ENCODE measurements at regions not wholly inside any gene's neighbourhood (a gene's known extent, or its start where the extent isn't known, plus 50 kb on each side); places are given as distances from the start of the nearest gene placed in this dataset.

DNA sequence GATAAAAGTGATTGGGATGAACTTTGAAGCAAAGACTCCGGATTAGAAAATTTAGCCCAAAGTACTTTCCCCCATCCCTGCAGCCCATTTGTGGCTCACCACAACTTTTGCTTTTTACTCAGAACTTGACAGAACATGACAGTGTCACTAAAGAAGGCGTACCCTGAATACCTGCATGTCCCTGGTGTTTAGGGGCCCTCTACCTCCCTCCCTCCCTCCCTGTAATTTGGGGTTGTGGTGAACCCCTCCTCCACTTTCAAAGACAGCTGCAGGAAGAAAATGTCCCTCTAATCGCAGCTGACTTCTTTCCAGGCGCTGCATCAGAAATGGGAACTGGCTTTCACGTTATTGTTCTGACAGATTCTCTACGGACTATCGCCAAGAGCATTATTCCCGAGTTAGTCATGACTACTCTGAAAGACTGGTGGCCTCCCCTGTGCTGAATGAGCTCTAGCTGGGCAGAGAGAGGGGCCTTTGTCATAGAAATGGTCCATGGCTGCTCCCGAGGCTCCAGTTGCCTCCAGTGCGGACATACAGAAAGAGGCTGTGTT lies 93.2 kb upstream of the ARHGEF3 start:
- no peak overlapping the region for H3K27ac ChIP-seq (ENCODE audit: low read length)
- H3K4me1 ChIP-seq (ENCODE audit: control insufficient read depth, insufficient read depth, low read length), result peaks cover 1% of the 10 kb centered on the region
- intact Hi-C loops (cut with DNase I), result no loop called here
- 55% methylated on average over 10 of the region's 10 CpGs for WGBS
- no peaks in the 10 kb centered on the region for H3K27me3 ChIP-seq (ENCODE audit: control insufficient read depth, insufficient read depth)
- H3K4me3 ChIP-seq (ENCODE audit: low read length), result no peak overlapping the region
- ATAC-seq (peak; percentile 64 to 82), DNase-seq (no peak)
- H3K9me3 ChIP-seq (ENCODE audit: control insufficient read depth, low read length), result no peaks in the 10 kb centered on the region

DNA sequence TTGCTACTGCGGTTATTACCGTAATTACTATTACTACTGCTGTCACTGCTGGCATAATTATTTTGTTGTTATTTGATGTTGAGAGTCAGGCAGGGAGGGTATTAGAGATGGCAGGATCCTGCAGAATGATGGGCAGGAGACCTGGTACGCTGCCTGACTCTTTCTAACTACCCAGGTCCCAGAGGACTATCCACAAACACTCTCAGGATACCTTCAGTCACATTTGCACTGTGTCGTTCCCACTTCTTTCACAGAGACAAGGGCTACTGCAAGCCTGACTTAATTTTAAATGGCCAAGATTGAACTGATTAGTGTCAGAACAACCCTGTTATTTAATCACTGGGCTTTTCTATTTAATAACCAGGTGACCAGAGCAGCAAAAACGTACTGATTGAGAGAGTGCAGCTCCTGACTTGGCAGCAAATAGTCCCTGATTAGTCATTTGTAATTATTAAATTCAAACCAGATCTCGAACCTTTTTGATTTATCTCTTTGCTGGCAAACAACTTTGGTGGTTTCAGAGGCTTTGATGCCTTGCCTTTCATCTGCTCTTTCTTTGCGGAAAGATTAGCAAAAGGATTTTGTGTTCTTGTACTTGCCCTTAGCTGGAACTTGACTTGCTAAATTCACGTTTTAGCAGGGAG lies 88.8 kb upstream of the ARHGEF3 start:
- ATAC-seq, result no peak
- no peak overlapping the region for H3K27ac ChIP-seq (ENCODE audit: low read length)
- WGBS, result 69% methylated on average over 8 of the region's 8 CpGs
- H3K27me3 ChIP-seq (ENCODE audit: control insufficient read depth, insufficient read depth), result no peaks in the 10 kb centered on the region
- peaks cover 11% of the 10 kb centered on the region for H3K4me1 ChIP-seq (ENCODE audit: control insufficient read depth, insufficient read depth, low read length)
- H3K9me3 ChIP-seq (ENCODE audit: control insufficient read depth, low read length), result no peaks in the 10 kb centered on the region
- no peak for DNase-seq
- H3K4me3 ChIP-seq (ENCODE audit: low read length), result no peak overlapping the region
- intact Hi-C loops (cut with DNase I), result no loop called here

DNA sequence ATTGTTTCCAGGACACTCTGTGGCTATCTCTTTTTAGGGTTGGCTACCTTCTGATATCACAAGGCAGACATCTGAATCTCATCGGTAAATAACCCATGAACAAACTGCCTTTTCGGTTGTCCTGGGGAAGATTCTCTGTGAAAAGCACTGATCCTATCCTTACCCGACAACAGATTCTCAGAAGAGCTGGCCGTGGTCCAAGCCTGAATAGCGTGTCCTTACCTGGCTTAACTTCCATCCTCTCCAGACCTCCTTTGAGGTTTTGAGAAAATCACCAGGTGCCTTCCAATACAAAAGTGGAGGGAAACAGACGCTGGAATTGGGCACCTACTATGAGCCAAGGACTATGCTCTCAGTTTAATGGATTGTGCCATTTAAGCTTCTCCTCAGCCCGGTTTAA lies 87.4 kb upstream of the ARHGEF3 start:
- Histone ChIP-seq H3K4me3 (ENCODE audit: low read length) (no peak overlapping the region), H3K27ac (ENCODE audit: low read length) (no peak overlapping the region), H3K4me1 (ENCODE audit: control insufficient read depth, insufficient read depth, low read length) (peaks cover 11% of the 10 kb centered on the region), H3K27me3 (ENCODE audit: control insufficient read depth, insufficient read depth) (no peaks in the 10 kb centered on the region), H3K9me3 (ENCODE audit: control insufficient read depth, low read length) (no peaks in the 10 kb centered on the region)
- WGBS, result 80% methylated on average over 7 of the region's 7 CpGs
- intact Hi-C loops (cut with DNase I), result no loop called here
- ATAC-seq (no peak), DNase-seq (no peak)

DNA sequence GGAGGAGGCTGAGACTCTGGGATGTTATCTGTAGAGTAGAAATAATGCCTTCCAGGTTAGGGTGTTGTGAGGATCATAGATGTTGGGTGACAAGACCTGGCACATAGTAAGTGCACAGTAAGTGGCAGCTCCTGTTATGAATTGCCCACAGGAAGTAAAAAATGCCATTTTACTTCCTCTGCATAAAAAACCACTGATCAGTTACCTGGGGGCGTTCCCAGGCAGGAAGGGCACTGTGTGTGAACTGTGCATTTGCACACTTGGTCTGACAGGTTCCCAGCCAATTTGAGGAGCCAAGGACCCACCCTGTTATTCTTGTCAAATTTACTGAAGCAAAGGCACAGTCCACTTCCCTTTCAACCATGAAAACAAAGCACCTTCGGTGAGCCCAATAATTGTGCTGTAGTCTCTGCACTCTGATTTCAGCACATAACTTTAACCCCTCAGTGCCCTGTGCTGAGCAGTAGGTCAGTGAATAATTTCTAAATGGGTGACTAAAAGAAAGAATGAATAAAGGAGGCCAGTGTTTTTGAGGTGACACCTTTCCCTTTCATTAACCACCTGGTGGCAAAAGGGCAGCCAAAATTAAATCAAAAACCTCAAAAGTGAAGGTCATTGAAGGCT lies 85.8 kb upstream of the ARHGEF3 start:
- Histone ChIP-seq H3K9me3 (ENCODE audit: control insufficient read depth, low read length) (no peaks in the 10 kb centered on the region), H3K27me3 (ENCODE audit: control insufficient read depth, insufficient read depth) (no peaks in the 10 kb centered on the region), H3K4me1 (ENCODE audit: control insufficient read depth, insufficient read depth, low read length) (peaks cover 10% of the 10 kb centered on the region), H3K4me3 (ENCODE audit: low read length) (no peak overlapping the region), H3K27ac (ENCODE audit: low read length) (no peak overlapping the region)
- WGBS, result 46% methylated on average over 2 of the region's 2 CpGs
- DNase-seq (no peak), ATAC-seq (peak; percentile 36 to 60)
- intact Hi-C loops (cut with DNase I), result no loop called here

DNA sequence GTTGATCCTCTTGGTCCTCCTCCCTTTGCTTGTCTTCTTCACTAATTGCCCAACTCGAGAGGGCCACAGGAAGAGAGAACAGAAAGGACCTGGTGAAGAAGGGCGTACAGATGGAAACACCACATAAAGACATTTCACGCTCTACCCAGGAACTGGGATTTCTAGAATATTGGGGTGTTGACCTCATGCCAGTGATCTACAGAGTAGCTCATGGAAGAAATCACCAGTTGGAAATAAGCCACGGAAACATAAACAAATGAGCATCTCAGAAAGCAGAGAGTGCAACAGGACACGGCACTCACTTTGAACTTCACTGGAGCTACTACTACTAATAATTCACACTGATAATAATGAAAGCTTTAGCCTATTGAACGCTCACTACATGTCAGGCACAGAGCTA lies 84.6 kb upstream of the ARHGEF3 start:
- no peak for ATAC-seq
- DNase-seq, result no peak
- H3K27ac ChIP-seq (ENCODE audit: low read length), result no peak overlapping the region
- no peak overlapping the region for H3K4me3 ChIP-seq (ENCODE audit: low read length)
- intact Hi-C loops (cut with DNase I), result no loop called here
- 68% methylated on average over 6 of the region's 6 CpGs for WGBS
- no peaks in the 10 kb centered on the region for H3K9me3 ChIP-seq (ENCODE audit: control insufficient read depth, low read length)
- no peaks in the 10 kb centered on the region for H3K27me3 ChIP-seq (ENCODE audit: control insufficient read depth, insufficient read depth)
- H3K4me1 ChIP-seq (ENCODE audit: control insufficient read depth, insufficient read depth, low read length), result peaks cover 10% of the 10 kb centered on the region

DNA sequence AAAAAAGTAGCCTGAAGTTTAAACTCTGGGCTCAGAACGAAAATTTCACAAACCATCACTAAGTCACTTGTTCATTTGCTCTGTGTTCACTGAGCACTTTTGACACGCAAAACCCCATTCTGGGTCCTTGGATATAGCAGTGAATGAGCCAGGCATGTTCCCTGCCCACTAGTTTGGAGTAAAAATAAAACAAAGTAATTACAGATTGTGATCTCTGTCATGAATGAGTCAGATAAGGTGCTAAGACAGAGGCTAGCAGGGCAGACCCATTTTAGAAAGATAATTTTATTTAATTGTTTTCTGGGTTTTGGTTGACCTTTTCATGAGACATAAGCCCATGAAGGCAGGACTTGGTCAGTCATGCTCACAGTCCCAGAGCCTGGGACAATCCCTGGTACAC lies 84.1 kb upstream of the ARHGEF3 start:
- intact Hi-C loops (cut with DNase I), result no loop called here
- Histone ChIP-seq H3K4me3 (ENCODE audit: low read length) (no peak overlapping the region), H3K27me3 (ENCODE audit: control insufficient read depth, insufficient read depth) (no peaks in the 10 kb centered on the region), H3K4me1 (ENCODE audit: control insufficient read depth, insufficient read depth, low read length) (peaks cover 10% of the 10 kb centered on the region), H3K9me3 (ENCODE audit: control insufficient read depth, low read length) (no peaks in the 10 kb centered on the region), H3K27ac (ENCODE audit: low read length) (no peak overlapping the region)
- no peak for DNase-seq
- ATAC-seq, result peak in 1 of 2 donors; percentile 56
- 93% methylated on average over 2 of the region's 2 CpGs for WGBS

DNA sequence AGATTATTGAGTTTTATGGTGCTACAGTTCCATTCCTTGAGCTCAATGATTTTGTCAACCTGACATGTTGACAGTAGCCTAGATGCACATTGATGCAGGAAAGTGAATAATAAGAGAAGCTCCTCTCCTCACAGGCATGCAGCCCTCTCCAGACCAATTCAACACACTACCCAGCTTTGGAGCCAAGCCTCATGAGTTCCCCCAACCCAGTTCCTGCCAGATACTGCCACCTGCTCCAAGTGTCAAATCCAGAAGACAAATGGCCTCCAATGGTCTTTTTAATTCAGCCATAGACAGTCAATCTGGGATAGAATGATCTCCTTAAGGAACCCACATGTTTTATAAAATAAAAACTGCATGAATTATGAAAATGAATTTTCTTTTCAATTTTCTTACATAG lies 83.7 kb upstream of the ARHGEF3 start:
- ATAC-seq, result no peak
- Histone ChIP-seq H3K9me3 (ENCODE audit: control insufficient read depth, low read length) (no peaks in the 10 kb centered on the region), H3K27ac (ENCODE audit: low read length) (no peak overlapping the region), H3K4me1 (ENCODE audit: control insufficient read depth, insufficient read depth, low read length) (peaks cover 10% of the 10 kb centered on the region), H3K27me3 (ENCODE audit: control insufficient read depth, insufficient read depth) (no peaks in the 10 kb centered on the region), H3K4me3 (ENCODE audit: low read length) (no peak overlapping the region)
- DNase-seq, result no peak
- intact Hi-C loops (cut with DNase I), result no loop called here

DNA sequence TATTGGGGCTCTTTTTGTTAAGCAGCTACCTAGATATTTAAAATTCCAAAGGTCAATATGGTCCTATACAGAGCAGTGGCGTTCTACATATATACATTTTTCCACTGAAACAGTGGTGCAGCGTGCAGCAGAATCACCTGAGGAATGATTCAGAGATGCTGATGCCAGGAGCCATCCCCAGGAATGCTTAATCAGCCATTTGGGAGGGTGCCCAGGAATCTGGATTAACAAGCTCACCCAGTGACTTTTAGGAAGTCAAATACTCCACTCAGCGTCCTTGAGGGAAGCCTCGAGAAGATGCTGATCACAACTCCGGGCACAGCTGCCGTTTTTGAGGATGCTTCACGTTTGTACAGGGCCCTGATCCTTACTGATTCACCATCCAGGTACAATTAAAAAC lies 82.6 kb upstream of the ARHGEF3 start:
- Histone ChIP-seq H3K4me3 (ENCODE audit: low read length) (no peak overlapping the region), H3K27me3 (ENCODE audit: control insufficient read depth, insufficient read depth) (no peaks in the 10 kb centered on the region), H3K27ac (ENCODE audit: low read length) (no peak overlapping the region), H3K4me1 (ENCODE audit: control insufficient read depth, insufficient read depth, low read length) (peaks cover 10% of the 10 kb centered on the region), H3K9me3 (ENCODE audit: control insufficient read depth, low read length) (no peaks in the 10 kb centered on the region)
- intact Hi-C loops (cut with DNase I), result no loop called here
- DNase-seq (no peak), ATAC-seq (no peak)
- 78% methylated on average over 7 of the region's 7 CpGs for WGBS

DNA sequence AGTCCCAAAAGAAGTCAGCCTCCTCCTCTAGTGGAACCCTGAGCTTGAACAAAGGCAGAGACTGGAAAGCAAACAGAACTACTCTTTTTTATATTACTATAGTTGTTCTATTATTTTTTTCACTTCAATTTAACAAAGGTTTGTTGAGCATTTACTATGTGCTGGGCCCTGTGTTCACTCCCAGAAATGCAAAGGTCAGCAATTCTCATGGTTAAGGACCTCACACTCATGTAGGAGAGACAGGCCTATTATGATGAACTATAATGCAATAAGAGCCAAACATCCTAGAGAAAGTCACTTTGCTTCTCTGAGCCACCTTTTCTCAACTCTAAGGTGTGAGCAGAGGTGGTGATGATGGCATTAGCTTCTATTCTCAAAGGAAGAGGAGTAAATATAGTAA lies 82.1 kb upstream of the ARHGEF3 start:
- intact Hi-C loops (cut with DNase I), result no loop called here
- H3K27ac ChIP-seq (ENCODE audit: low read length), result no peak overlapping the region
- ATAC-seq (no peak), DNase-seq (no peak)
- H3K4me3 ChIP-seq (ENCODE audit: low read length), result no peak overlapping the region
- H3K4me1 ChIP-seq (ENCODE audit: control insufficient read depth, insufficient read depth, low read length), result peaks cover 10% of the 10 kb centered on the region
- H3K9me3 ChIP-seq (ENCODE audit: control insufficient read depth, low read length), result no peaks in the 10 kb centered on the region
- no peaks in the 10 kb centered on the region for H3K27me3 ChIP-seq (ENCODE audit: control insufficient read depth, insufficient read depth)

DNA sequence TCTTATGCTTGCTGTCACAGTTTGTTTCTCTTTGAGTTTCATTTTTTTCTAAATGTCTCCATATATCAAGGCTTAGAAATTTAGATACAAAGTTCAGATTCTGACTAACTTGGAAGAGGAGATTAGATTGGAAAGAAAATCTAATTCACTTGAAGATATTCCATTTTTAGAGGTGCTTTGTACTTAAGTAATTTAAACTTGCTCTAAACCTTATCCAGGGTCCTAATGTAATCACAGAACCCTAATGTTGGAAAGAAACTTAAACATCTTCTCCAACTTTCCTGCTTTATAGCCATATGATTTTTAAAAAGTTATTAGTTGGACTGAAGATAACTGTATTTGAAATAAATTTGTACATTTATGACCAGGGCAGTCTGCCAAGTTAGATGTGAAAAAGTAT lies 81.1 kb upstream of the ARHGEF3 start:
- intact Hi-C loops (cut with DNase I), result no loop called here

DNA sequence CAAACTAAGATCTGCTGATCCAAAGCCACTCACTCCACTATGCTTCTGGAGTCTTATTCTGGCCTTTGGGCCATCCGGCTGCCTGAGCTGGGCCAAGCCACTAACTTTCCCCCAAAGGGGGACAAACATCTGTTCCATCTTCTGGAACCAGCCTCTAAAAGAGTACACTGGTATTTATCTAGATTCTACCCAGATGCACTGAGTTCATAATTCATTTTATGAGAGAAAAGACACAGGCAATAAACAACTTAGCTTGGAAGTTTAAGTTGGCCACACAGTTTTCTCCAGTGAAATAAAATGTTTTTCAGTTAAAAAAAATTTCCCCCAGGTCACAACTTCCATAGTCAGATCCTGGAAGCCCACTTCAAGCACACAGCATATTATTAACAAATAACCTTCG lies 80.1 kb upstream of the ARHGEF3 start:
- no peaks in the 10 kb centered on the region for H3K9me3 ChIP-seq (ENCODE audit: control insufficient read depth, low read length)
- H3K4me1 ChIP-seq (ENCODE audit: control insufficient read depth, insufficient read depth, low read length), result peaks cover 8% of the 10 kb centered on the region
- 97% methylated on average over 2 of the region's 2 CpGs for WGBS
- intact Hi-C loops (cut with DNase I), result no loop called here
- DNase-seq (no peak), ATAC-seq (no peak)
- H3K4me3 ChIP-seq (ENCODE audit: low read length), result no peak overlapping the region
- H3K27ac ChIP-seq (ENCODE audit: low read length), result no peak overlapping the region
- H3K27me3 ChIP-seq (ENCODE audit: control insufficient read depth, insufficient read depth), result no peaks in the 10 kb centered on the region

More for the DNA sequence above, 81.1 kb upstream of the ARHGEF3 start:
- Histone ChIP-seq H3K4me1 (ENCODE audit: control insufficient read depth, insufficient read depth, low read length) (peaks cover 15% of the 10 kb centered on the region), H3K27ac (ENCODE audit: low read length) (no peak overlapping the region), H3K9me3 (ENCODE audit: control insufficient read depth, low read length) (no peaks in the 10 kb centered on the region), H3K4me3 (ENCODE audit: low read length) (no peak overlapping the region), H3K27me3 (ENCODE audit: control insufficient read depth, insufficient read depth) (no peaks in the 10 kb centered on the region)
- no peak for ATAC-seq
- DNase-seq, result no peak
